COR-L47 (cell line): ENCODE measurements at regions not wholly inside any gene's neighbourhood (a gene's known extent, or its start where the extent isn't known, plus 50 kb on each side); places are given as distances from the start of the nearest gene placed in this dataset.

Source experiments
- DNase-seq: peaks from one replicate; lab custom pipeline; 2025; lab: John Stamatoyannopoulos, UW

- DNase-seq = no peak
Measured at GRCh38 chrX:39289827-39290226, 488.6 kb downstream of the MID1IP1 start.

GRCh38 chrX:39293203-39293602, 491.9 kb downstream of the MID1IP1 start:
- DNase-seq = no peak

GRCh38 chrX:39296472-39296871, 495.2 kb downstream of the MID1IP1 start:
- DNase-seq = no peak

GRCh38 chrX:39298821-39299220, 497.6 kb downstream of the MID1IP1 start:
- no peak for DNase-seq

GRCh38 chrX:39299615-39300014, 498.4 kb downstream of the MID1IP1 start:
- no peak for DNase-seq

GRCh38 chrX:39301036-39301435, 499.8 kb downstream of the MID1IP1 start:
- DNase-seq = no peak

GRCh38 chrX:39302838-39303237, 501.6 kb downstream of the MID1IP1 start:
- DNase-seq = no peak

GRCh38 chrX:39304746-39305145, 503.5 kb downstream of the MID1IP1 start:
- no peak for DNase-seq

- DNase-seq = no peak
Measured at GRCh38 chrX:39307488-39307887, 506.2 kb downstream of the MID1IP1 start.

- DNase-seq = no peak
Measured at GRCh38 chrX:39308126-39308525, 506.9 kb downstream of the MID1IP1 start.

- DNase-seq = no peak
Measured at GRCh38 chrX:39309018-39309635, 507.9 kb downstream of the MID1IP1 start.

GRCh38 chrX:39309721-39310152, 508.5 kb downstream of the MID1IP1 start:
- no peak for DNase-seq

- DNase-seq = no peak
Measured at GRCh38 chrX:39310891-39311290, 509.6 kb downstream of the MID1IP1 start.

GRCh38 chrX:39311646-39312045, 510.4 kb downstream of the MID1IP1 start:
- no peak for DNase-seq

- DNase-seq = no peak
Measured at GRCh38 chrX:39313146-39313545, 511.9 kb downstream of the MID1IP1 start.

- no peak for DNase-seq
Measured at GRCh38 chrX:39318506-39319343, 517.5 kb downstream of the MID1IP1 start.

GRCh38 chrX:39320165-39320564, 518.9 kb downstream of the MID1IP1 start:
- no peak for DNase-seq

GRCh38 chrX:39322496-39322895, 521.2 kb downstream of the MID1IP1 start:
- no peak for DNase-seq

GRCh38 chrX:39324233-39324930, 523.1 kb downstream of the MID1IP1 start:
- DNase-seq = no peak

GRCh38 chrX:39327255-39327654, 526.0 kb downstream of the MID1IP1 start:
- no peak for DNase-seq

GRCh38 chrX:39327705-39328104, 526.4 kb downstream of the MID1IP1 start:
- no peak for DNase-seq

- no peak for DNase-seq
Measured at GRCh38 chrX:39328661-39329060, 527.4 kb downstream of the MID1IP1 start.
